HTR-8/SVneo (cell line): ENCODE measurements at regions not wholly inside any gene's neighbourhood (a gene's known extent, or its start where the extent isn't known, plus 50 kb on each side); places are given as distances from the start of the nearest gene placed in this dataset.
A peak's percentile ranks its signal among the peaks of the same experiment; 100 is the strongest.
"Not testable (repeated sequence)": the region's sequence is repeated elsewhere in the genome, so short reads cannot be mapped to it uniquely, and the experiment has no call there.

ENCODE experiments used
- DNase-seq: peaks from one replicate; pipeline ENCODE4 v3.0.0; 2011; ENCODE audit warnings: low spot score, mixed read lengths; ENCODE audit not compliant: insufficient read length
- FAIRE-seq: peaks from 2 replicates; lab custom pipeline; 2011; peaks lifted over from hg19 to GRCh38; lab: Jason Lieb, UNC

- not testable (repeated sequence) for FAIRE-seq, DNase-seq
Observed at GRCh38 chr1:228796945-228797344, 61.7 kb downstream of the RHOU start.

- DNase-seq (no peak), FAIRE-seq (no peak)
Observed at GRCh38 chr1:228798035-228798434, 62.8 kb downstream of the RHOU start.

DNA sequence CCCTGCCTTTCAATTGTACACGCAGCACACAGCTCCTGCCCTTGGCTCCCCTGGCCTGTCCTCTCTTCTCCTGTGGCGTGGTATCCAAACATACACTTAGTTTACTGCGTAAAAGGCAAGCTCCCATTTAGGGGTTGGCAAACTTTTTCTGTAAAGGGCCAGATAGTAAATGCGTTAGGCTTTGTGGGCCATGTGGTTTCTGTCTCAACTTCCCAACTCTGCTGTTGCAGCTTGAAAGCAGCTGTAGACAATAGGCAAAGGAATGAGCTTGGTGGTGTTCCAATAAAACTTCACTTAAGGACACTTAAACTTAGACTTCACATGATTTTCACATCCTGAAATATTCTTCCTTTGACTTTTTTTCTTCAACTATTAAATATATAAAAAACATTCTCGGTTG is 63.3 kb downstream of the RHOU start:
- no peak for FAIRE-seq

DNA sequence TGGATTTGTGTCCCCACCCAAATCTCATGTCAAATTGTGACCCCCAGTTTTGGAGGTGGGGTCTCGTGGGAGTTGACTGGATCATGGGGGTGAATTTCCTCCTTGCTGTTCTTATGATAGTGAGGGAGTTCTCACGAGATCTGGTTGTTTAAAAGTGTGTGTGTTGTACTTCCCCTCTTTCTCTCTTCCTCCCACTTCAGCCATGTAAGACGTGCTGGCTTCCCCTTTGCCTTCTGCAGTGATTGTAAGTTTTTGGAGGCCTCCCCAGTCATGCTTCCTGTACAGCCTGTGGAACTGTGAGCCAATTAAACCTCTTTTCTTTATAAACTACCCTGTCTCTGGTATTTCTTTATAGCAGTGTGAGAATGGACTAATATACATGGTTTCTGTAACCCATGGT is 64.6 kb downstream of the RHOU start:
- DNase-seq (no peak), FAIRE-seq (no peak)

More for the DNA sequence above, 63.3 kb downstream of the RHOU start:
- DNase-seq, result no peak

DNA sequence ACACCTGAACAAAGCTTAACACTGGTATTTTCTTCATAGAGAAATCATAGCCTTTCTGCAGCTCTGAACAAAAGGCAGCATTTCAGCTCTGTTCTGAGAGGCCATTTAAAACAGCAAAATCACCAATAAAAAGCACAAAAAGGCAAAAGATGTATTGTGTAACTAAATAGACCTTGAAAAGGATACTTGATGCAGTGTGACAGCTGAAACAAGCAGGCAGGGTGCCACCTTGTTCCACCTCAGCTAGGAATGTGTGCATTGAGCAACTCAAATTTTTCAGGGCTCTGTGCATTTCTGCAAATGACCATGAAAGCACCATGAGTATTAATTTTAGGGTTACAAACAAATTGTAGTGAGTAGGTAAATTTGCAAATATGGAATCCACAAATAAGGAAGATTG is 65.8 kb downstream of the RHOU start:
- DNase-seq, result no peak

GRCh38 chr1:228802386-228803220 is 67.3 kb downstream of the RHOU start:
- FAIRE-seq (no peak), DNase-seq (no peak)

More for the DNA sequence above, 65.8 kb downstream of the RHOU start:
- no peak for FAIRE-seq

- FAIRE-seq (no peak), DNase-seq (no peak)
Observed at GRCh38 chr1:228803421-228803820, 68.1 kb downstream of the RHOU start.

GRCh38 chr1:228804173-228804572 is 68.9 kb downstream of the RHOU start:
- DNase-seq (no peak), FAIRE-seq (no peak)

GRCh38 chr1:228804640-228805413 is 69.5 kb downstream of the RHOU start:
- DNase-seq (no peak), FAIRE-seq (no peak)

GRCh38 chr1:228807904-228808605 is 72.8 kb downstream of the RHOU start:
- FAIRE-seq (no peak), DNase-seq (no peak)

- DNase-seq (no peak), FAIRE-seq (peak; percentile 26)
Observed at GRCh38 chr1:228809621-228810394, 74.5 kb downstream of the RHOU start.

DNA sequence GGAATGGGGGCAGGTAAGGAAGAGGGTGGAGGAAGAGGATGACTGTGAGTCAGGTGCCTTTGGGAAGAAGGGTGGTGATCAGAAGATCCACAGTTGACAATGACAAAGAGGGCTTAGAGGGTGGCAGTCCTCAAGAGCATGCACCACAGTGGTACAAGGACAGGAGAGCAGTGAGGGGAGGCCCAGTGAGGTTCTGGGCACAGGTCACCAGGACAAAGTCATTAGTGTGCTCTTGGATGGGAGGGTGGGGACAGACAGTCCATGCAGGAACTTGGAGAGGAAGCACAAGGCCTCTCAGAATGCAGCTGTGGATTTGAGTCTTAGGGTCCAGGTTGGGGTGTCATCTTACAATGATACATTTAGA is 75.1 kb downstream of the RHOU start:
- DNase-seq, result no peak
- no peak for FAIRE-seq

GRCh38 chr1:228810878-228811711 is 75.8 kb downstream of the RHOU start:
- no peak for FAIRE-seq

DNA sequence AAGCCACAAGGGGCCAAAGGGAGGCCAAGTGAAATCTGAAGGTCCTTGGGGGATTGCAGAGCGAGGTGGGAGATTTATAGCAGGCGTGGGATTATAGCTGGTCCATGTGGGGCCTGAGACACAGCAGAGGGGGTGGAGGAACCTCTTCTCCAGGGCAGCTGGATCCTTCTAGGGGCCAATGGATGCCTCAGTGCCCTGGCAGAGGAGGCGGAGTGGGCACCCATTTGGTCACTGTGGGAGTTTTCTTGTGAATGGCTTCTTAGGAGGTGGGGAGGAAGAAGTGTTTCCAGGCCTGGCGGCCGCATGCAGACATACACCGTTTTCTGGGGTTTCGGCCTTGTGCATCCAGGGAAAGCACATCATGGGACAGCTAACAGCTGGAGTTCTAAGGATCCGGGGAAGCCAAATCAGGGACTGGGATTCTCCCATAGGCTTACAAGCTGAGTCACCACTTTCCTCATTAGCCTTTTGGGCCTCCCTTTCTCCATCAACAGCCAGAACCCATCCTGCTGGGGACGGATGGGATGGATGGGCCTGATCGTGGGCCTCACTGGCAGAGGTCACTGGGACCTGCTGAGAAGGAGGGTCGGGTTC is 76.5 kb downstream of the RHOU start:
- DNase-seq, result no peak
- FAIRE-seq, result no peak

More at GRCh38 chr1:228810878-228811711, 75.8 kb downstream of the RHOU start:
- DNase-seq, result no peak

GRCh38 chr1:228812961-228813360 is 77.7 kb downstream of the RHOU start:
- FAIRE-seq (no peak), DNase-seq (no peak)

GRCh38 chr1:228814176-228814575 is 78.9 kb downstream of the RHOU start:
- DNase-seq, result no peak
- FAIRE-seq, result no peak

GRCh38 chr1:228818296-228818695 is 83.0 kb downstream of the RHOU start:
- no peak for FAIRE-seq
- no peak for DNase-seq

GRCh38 chr1:228818928-228819630 is 83.8 kb downstream of the RHOU start:
- FAIRE-seq, result no peak
- DNase-seq, result no peak
